DOHH2 (cell line): ENCODE measurements at regions not wholly inside any gene's neighbourhood (a gene's known extent, or its start where the extent isn't known, plus 50 kb on each side); places are given as distances from the start of the nearest gene placed in this dataset.

Experiments used
- CTCF ChIP-seq: fragments of 200-600 bp; sonication (generic); IDR thresholded peaks from one replicate; pipeline ENCODE4 v1.5.1; 2014; ENCODE audit warnings: antibody characterized with exemption, mild to moderate bottlenecking, low read depth, low read length; ENCODE audit not compliant: poor library complexity, severe bottlenecking
- EZH2phosphoT487 ChIP-seq: fragments of 200-600 bp; sonication (generic); IDR thresholded peaks from 2 replicates; pipeline ENCODE4 v1.6.1; 2017; ENCODE audit warnings: borderline replicate concordance, mild to moderate bottlenecking, antibody characterized with exemption, low read length, moderate library complexity, mixed read lengths

GRCh38 chr1:87702455-87702854, 373.8 kb downstream of the LMO4 start:
- no peak for TF ChIP-seq EZH2phosphoT487
- no peak for TF ChIP-seq CTCF
